Kidney epithelial cell (primary cell): ENCODE measurements at regions not wholly inside any gene's neighbourhood (a gene's known extent, or its start where the extent isn't known, plus 50 kb on each side); places are given as distances from the start of the nearest gene placed in this dataset.

Source experiments
- DNase-seq: peaks from one replicate; pipeline ENCODE4 v3.0.0-alpha.2; 2010; ENCODE audit warnings: low read depth
- H3K27me3 ChIP-seq: 2 replicates; pipeline ENCODE4 v1.6.0; 2011; ENCODE audit warnings: low read length; ENCODE audit not compliant: control insufficient read depth, insufficient read depth
- H3K36me3 ChIP-seq: 2 replicates; pipeline ENCODE4 v1.5.1; 2011; ENCODE audit warnings: low read length; ENCODE audit not compliant: control insufficient read depth, insufficient read depth
- H3K4me3 ChIP-seq: 2 replicates; pipeline ENCODE4 v1.5.1; 2011; ENCODE audit warnings: low read depth, mild to moderate bottlenecking, control low read depth, low read length
- CTCF ChIP-seq: IDR thresholded peaks from 2 replicates; pipeline ENCODE4 v1.5.1; 2011; ENCODE audit warnings: mild to moderate bottlenecking, moderate library complexity, low read length, control low read depth, inconsistent platforms; ENCODE audit not compliant: insufficient read depth, poor library complexity, severe bottlenecking

- no peak for DNase-seq
- no peaks in the 10 kb centered on the region for H3K27me3 ChIP-seq
- H3K4me3 ChIP-seq = no peak overlapping the region
- TF ChIP-seq CTCF = no peak
- no peaks in the 10 kb centered on the region for H3K36me3 ChIP-seq
These were observed 134.9 kb upstream of the CPNE8 start for GRCh38 chr12:39040275-39040674.

- H3K27me3 ChIP-seq = no peaks in the 10 kb centered on the region
- no peaks in the 10 kb centered on the region for H3K36me3 ChIP-seq
- H3K4me3 ChIP-seq = no peak overlapping the region
- no peak for TF ChIP-seq CTCF
- no peak for DNase-seq
These were observed 131.7 kb upstream of the CPNE8 start for GRCh38 chr12:39037115-39037514.

GRCh38 chr12:39036105-39036504 is 130.7 kb upstream of the CPNE8 start:
- H3K27me3 ChIP-seq = no peaks in the 10 kb centered on the region
- no peaks in the 10 kb centered on the region for H3K36me3 ChIP-seq
- no peak for DNase-seq
- TF ChIP-seq CTCF = no peak
- no peak overlapping the region for H3K4me3 ChIP-seq

- TF ChIP-seq CTCF = no peak
- Histone ChIP-seq H3K4me3 (no peak overlapping the region), H3K27me3 (no peaks in the 10 kb centered on the region), H3K36me3 (no peaks in the 10 kb centered on the region)
- DNase-seq = no peak
These were observed 128.4 kb upstream of the CPNE8 start for GRCh38 chr12:39033782-39034181.

GRCh38 chr12:39032448-39032847 is 127.1 kb upstream of the CPNE8 start:
- no peak for DNase-seq
- H3K4me3 ChIP-seq = no peak overlapping the region
- no peaks in the 10 kb centered on the region for H3K27me3 ChIP-seq
- no peaks in the 10 kb centered on the region for H3K36me3 ChIP-seq
- no peak for TF ChIP-seq CTCF

GRCh38 chr12:39032034-39032433 is 126.6 kb upstream of the CPNE8 start:
- DNase-seq = no peak
- H3K27me3 ChIP-seq = no peaks in the 10 kb centered on the region
- H3K4me3 ChIP-seq = no peak overlapping the region
- no peak for TF ChIP-seq CTCF
- H3K36me3 ChIP-seq = no peaks in the 10 kb centered on the region
